ENCODE measurements at regions not wholly inside any gene's neighbourhood (a gene's known extent, or its start where the extent isn't known, plus 50 kb on each side); places are given as distances from the start of the nearest gene placed in this dataset.

DNA sequence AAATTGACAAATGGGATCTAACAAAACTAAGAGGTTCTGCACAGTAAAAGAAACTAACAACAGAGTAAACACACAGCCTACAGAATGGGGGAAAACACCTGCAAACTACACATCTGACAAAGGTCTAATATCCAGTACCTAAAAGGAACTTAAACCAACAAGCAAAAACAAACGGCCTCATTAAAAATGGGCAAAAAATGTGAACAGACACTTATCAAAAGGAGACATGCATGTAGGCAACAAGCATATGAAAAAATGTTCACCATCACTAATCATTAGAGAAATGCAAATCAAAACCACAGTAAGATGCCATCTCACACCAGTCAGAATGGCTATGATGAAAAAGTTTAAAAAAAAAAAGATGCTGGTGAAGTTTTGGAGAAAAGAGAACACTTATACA, 197.4 kb downstream of the KBTBD2 start:
- TF ChIP-seq POLR2A (IDR thresholded peaks at IDR 0.05) (no peak), CTCF (IDR thresholded peaks at IDR 0.05) (no peak), EP300 (IDR thresholded peaks at IDR 0.05) (no peak)

Measured in gastroesophageal sphincter (tissue), 3 donors.